NCI-H460 (cell line): ENCODE measurements at regions not wholly inside any gene's neighbourhood (a gene's known extent, or its start where the extent isn't known, plus 50 kb on each side); places are given as distances from the start of the nearest gene placed in this dataset.
"Not testable (repeated sequence)": the region's sequence is repeated elsewhere in the genome, so short reads cannot be mapped to it uniquely, and the experiment has no call there.

Experiments
- DNase-seq: peaks from one replicate; pipeline ENCODE4 v3.0.0-alpha.2; 2016; ENCODE audit warnings: low read depth; ENCODE audit errors: extremely low read depth

DNA sequence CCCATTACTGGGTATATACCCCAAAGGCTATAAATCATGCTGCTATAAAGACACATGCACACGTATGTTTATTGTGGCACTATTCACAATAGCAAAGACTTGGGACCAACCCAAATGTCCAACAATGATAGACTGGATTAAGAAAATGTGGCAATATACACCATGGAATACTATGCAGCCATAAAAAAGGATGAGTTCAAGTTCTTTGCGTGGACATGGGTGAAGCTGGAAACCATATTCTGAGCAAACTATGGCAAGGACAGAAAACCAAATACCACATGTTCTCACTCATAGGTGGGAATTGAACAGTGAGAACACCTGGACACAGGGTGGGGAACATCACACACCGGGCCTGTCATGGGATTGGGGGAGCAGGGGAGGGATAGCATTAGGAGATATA lies 54.4 kb upstream of the MUCL1 start:
- DNase-seq = not testable (repeated sequence)

DNA sequence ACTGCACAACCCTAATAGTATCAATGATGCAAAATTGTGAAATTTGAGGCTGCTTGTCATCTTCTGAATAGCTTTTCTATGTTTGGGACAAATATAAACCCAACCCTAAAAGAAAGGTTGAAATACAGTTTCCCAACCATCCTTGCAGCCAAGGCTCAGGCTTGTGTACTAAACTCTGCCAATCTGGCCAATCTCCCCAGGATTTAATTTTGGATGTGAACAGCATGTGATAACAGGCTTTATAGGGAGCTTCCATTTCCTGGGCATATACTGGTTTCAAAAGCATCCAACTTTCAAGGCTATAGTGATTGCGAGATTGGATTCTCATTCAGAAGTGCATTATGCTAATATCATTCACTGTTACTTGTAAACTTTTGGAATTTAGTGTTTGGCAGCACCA lies 55.7 kb upstream of the MUCL1 start:
- no peak for DNase-seq

DNA sequence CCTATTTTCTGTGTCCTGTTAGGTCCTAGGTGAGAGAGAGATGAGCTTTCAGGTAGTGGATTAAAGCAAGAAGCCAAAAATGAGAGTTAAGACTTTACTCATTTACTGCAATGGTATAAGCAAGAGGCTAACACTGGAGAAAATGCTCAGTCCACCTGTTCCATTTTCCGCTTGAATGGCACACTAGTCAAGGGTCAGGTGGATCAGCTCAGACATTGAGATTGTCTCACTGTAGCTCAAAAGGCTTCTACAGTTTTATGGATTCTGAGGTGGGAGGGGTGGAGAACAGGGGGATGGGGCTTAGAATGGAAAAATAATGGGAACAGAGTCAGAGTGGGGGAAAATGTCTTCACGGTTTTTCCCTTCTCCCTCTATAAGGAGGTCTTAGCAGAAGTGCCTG lies 57.3 kb upstream of the MUCL1 start:
- DNase-seq = no peak

DNA sequence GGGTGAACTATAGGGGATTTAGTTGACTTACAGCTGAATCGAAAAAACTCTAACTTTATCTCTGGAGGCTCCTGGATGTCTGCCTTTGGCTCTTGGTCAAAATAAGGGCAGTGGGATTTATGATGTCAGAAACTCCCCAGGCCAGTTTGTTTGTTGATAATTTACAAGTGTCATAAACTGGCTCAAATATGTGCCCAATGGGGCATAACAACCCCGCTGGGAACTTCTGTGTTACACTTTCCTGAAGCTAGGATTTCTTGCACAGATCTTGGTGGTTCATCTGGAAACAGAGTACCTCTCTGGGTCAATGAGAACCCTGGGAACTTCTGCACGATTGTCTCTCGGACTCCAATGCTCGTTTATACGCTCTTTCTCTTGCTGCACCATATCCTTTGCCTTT lies 58.7 kb upstream of the MUCL1 start:
- no peak for DNase-seq

DNA sequence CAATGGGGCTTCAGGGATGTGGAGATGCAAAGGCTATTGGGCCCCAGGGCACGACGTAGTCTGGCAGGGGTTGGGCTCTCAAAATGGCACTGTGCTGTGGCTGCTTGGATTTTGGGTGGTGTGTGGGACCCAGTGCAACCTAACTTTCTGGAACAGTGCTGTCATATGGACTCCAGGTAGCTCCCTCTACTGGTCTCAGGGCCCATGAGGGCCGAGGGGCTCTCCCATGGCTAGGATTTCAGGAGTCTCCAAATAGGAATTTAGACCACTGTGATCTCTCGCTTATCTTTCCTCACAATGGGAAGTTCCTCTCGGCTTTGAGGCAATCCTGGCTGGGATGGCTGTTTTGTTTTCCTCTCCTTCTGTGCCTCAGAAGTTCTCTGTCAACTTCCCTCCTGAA lies 68.2 kb upstream of the MUCL1 start:
- no peak for DNase-seq

DNA sequence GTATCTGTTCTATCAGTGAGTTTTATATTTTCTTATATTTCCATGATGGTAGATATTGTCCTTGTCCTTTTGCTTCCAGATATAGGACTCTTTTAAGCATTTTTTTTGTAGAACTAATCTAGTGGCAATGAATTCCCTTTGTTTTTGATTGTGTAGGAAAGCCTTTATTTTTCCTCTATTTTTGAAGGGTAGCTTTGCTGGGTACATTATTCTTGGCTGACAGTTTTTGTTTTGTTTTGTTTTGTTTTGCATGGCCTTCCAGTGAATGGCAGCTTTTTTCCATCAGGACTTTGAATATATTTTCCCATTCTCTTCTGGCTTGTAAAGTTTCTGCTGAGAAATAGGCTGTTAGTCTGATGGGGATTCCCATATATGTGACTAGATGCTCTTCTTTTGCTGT lies 70.2 kb upstream of the MUCL1 start:
- DNase-seq = no peak

DNA sequence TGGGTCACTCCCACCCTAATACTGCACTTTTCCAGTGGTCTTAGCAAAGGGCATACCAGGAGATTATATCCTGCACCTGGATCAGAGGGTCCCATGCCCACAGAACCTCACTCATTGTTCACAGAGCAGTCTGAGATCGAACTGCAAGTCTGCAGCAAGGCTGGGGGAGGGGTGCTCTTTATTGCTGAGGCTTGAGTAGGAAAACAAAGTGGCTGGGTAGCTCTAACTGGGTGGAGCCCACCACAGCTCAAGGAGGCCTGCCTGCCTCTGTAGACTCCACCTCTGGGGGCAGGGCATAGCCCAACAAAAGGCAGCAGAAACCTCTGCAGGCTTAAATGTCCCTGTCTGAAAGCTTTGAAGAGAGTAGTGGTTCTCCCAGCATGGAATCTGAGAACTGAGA lies 77.3 kb upstream of the MUCL1 start:
- DNase-seq = not testable (repeated sequence)

DNA sequence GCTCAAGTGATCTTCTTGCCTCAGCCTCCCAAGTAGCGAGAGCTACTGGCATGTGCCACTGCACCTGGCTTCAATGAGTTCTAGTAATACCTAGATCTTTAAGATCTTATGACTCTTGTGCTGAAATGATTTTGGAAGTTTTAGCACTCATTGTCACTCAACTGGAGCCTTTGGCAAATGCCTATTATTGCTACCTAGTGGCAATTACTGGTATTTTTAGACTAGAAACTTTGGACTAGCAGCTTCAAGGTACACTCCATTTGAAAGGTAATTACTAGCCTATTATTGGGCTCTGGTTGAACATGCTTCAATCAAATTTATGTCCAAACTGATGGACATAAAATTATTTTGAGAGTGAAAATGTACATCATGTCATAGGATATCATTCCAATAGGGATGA lies 80.7 kb upstream of the MUCL1 start:
- DNase-seq = no peak

DNA sequence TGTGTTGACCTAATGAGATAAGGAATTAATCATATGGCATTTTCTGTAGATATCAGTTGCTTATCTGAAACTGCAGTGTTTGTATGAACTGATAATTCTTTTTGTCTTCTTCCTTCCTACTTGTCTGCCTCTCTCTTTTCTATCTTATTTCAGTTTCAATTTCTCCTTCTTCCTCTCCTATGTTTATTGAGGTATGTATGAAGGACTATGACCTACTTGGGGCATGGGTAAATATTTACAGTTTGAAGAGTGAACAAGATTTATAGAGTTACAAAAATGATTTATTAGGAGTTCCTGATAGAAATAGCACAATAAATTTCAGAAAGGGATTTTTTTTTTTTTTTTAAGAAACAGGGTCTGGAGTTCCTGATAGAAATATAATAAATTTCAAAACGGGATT lies 88.7 kb upstream of the MUCL1 start:
- DNase-seq = no peak

DNA sequence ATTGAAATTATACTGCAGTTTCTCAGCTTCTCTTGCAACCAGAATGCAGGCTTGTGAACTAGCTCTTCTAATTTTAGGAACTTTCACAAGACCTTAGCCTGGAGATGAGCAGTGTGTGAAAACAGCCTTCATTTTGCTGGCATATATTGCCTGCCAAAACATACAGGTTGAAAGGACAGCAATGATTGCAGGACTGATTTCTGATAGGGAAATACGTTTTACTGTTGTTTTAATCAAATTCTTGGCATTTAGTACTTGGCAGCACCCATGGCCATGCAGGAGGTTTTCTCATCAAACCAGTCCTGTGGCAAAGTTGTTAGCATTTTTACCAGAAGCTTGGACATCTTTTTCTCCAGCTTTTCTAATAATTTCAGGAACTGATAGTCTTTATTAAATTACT lies 91.9 kb upstream of the MUCL1 start:
- DNase-seq = no peak

DNA sequence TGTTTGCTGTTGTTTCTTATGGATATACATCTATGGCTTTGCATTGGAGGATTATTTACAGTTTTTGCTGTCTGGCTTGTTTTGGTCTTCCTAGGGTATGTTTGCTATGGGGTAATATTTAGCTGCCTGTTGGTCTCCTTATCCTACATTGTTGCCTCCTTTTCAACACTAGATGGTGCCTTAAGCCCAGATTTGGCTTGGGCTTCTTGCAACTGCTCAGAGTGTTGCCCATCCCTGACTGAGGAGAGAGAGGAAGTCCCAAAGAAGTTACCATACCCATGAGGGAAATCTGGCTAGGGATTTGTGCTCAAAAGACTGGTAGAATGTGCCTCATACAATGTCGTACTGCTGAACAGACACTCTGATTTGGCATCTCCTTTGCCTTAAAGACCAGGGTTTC lies 94.6 kb upstream of the MUCL1 start:
- DNase-seq = peak; percentile 47

DNA sequence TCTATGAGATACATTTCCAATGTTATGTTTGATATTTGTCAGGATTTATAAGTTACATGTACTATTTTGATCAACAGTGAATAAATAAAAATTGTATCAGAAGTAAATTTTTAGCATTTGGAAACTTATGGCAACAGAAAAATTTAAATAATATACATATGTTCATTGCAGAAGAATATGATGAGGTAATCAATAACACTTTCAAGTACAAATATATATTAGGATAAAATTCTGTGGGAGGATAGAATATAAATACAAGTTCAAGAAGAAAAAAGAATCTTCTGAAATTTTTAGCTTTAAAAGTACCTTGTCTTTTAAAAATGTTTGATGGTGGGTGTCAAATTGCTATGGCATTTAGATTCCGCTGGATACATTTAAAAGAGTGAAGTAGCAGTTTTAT lies 102.8 kb upstream of the MUCL1 start:
- no peak for DNase-seq

DNA sequence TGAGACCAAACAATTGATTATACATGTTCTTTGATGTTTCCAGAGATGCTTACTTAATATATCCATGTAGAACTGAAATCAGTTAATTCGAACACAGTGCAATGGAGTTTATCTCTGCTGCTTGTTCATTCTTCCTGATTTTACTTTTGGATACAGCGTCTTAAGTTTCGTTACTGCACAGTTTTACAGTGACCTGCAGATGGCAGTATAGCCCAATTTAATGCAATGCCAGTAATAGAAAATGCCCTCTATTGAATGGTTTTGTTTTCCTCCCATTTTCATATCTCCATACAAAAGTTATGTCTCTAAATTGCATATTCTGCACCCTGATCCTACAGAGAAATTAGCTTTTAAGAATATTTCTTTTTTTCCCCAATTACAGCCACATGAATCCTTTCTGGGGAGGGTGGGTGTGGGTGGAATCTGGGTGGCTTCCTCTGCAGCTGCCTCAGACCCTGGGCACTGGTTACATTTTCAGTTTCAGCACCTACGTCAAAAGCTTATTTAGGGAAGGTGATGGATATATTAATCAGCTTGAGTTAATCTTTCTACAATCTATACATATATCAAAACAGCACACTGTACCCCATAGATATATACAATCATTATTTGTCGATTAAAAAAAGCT lies 101.1 kb upstream of the DCD start:
- DNase-seq = peak; percentile 50

DNA sequence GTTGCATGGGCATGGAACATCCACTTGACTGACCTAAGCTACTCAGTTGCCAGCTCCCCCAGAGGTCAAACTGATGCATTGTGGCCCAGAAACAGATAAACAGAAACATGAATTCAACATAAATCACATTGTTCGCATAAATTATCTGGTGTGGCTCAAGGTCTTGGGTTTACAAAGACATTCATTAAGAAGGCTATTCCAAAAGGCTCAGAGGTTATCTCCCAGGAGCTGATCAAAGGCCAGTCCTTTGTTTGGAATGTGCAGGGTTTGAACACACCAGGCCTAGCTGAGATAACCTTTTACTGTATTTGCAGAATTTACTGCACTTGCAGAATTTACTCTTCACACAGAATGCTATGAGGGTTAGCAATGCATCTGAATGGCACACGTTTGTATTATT lies 96.4 kb upstream of the DCD start:
- no peak for DNase-seq

DNA sequence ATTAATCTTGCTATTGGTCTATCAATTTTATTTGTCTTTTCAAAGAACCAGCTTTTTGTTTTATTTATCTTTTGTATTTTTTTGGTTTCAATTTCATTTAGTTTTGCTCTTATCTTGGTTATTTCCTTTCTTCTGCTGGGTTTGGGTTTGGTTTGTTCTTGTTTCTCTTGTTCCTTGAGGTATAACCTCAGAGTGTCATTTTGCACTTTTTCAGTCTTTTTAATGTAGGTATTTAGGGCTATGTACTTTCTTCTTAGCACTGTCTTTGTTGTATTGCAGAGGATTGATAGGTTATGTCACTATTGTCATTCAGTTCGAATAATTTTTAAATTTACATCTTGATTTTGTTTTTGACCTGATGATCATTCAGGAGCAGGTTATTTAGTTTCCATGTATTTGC lies 92.7 kb upstream of the DCD start:
- no peak for DNase-seq

DNA sequence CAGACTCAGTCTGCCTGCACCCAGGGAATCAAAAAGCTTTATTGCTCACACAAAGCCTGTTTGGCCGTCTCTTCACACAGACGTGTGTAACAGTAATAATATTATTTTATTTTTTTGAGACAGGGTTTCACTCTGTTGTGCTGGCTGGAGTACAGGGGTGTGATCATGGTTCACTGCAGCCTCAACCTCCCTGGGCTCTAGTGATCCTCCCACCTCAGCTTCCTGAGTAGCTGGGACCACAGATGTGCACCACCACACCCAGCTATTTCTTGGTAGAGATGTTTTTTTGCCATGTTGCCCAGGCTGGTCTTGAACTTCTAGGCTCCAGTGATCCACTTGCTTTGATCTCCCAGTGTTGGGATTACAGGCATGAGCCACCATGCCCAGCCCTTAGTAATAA lies 88.4 kb upstream of the DCD start:
- DNase-seq = no peak

DNA sequence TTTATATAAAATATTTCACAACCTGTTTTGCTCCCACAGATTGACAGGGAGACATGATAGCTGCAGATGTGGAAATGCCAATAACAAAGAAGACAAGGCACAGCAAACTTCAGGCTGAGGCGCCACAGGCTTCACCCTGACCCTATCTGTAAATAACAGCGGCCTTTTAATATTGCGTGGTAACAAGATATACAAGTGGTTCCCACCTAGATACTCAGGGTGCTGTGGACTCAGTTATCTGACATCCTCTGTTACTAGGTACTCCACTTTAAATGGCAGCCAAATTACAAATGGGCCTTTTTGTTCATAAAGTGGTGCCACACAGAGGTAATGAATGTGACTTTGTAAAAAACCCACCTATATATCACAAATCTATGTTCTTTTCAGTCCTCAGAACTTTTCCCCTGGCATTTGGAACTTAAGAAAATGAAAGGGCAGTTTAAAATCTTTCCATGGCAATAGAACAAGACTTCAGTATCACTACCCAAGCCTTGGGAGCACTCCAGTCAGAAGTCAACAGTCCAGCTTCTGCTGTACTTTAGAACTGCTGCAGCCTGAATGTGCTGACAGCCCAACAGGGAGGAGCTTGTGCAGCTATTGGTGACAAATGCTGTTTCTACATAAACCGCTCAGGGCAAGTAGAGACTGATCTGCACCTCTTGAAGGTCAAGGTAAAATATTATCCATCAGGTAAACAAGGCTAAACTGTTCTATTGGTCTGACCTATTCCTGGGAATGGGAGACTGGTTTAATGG lies 86.2 kb upstream of the DCD start:
- no peak for DNase-seq

DNA sequence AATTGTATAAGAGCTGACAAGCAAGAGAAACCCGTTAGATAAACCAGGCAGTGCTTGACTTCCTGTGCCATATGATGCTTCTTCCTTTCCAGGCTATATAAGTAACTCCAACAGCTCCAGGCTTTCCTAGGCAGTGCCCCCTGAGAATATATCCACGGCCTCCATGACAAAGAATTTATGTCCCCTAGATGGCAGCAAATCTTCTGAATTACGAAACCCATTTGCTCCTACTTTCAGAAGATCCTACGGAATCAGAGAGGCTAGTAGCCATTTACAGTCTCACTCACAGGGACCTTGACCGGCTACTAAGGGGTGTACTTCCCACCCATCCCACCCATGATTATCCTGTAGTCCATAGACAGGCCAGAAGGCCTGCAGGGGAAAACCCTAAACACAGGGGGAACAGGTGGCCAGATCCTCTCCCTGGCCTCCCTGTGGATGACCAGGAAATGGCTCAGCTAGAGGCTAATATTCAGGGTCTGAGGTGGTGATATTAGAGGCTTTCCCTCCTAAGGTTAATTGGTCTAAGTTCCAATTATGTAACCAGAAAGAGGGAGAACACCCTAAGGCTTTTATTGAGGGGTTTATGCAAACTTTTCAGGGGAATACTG lies 77.2 kb upstream of the DCD start:
- peak; percentile 33 for DNase-seq

DNA sequence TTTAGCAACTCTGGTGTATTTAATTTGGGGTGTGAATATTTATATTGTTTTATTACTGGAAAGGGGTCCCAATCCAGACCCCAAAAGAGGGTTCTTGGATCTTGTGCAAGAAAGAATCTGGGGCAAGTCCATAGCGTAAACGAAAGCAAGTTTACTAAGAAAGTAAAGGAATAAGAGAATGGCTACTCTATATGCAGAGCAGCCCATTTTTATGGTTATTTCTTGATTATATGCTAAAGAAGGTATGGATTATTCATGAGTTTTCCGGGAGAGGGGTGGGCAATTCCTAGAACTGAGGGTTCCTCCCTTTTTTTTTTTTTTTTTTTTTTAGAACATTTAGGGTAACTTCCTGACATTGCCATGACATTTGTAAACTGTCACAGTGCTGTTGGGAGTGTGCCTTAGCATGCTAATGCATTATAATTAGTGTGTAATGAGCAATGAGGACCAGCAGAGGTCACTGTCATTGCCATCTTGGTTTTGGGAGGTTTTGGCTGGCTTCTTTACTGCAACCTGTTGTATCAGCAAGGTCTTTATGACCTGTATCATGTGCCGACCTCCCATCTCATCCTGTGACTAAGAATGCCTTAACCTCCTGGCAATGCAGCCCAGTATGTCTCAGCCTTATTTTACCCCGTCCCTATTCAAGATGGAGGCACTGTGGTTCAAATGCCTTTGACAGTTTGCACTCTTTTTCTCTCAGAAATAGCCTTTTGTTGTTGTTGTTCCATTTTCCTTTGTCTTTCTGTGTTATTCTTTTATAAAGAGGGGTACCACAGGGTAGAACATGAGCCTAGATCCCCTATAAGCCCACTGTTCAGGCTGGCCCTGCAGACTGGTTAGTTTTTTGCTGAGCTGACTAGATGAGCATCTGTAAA lies 75.5 kb upstream of the DCD start:
- DNase-seq = peak; percentile 33

DNA sequence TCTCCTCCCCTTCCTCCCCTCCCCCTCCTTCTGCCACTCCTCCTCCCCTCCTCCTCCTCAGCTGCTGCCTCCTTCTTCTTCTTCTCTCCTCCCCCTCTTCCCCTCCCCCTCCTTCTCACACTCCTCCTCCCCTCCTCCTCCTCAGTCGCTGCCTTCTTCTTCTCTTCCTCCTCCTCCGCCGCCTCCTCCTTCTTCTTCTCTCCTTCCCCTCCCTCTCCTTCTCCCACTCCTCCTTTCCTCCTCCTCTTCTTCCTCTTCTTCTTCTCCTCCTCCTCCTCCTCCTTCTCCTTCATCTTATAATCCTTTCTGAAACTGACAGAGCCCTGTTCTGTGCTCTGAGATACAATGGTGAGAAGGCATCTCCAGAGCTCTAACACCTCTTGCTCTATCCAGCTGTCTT lies 73.1 kb upstream of the DCD start:
- no peak for DNase-seq

DNA sequence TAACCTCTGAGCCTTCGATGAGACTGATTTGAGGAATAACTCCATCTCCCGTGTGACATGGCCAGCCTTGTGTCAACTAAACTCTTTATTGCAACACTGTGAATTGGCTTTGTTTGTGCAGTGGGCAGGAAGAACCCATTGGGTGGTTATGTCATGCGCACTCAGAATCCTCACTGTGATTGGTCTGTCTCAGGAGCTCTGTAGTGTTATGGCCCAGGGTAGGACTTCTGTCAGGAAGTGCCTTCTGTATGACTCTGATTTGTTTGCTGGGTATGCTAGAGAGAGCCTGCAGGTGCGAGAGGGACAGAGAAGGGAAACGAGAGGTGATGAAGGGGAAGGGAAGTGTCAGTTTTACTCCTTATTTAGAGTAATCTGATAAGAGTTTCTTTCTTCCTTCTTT lies 71.5 kb upstream of the DCD start:
- DNase-seq = no peak
